Caco-2 (cell line): ENCODE measurements at regions not wholly inside any gene's neighbourhood (a gene's known extent, or its start where the extent isn't known, plus 50 kb on each side); places are given as distances from the start of the nearest gene placed in this dataset.

ENCODE experiments used
- BruUV-seq: library from RNA; stranded (reverse); fragments of 400-500 nt; replicated peaks from 2 replicates; lab custom pipeline; 2021; lab: Mats Ljungman, UMichigan
- CTCF ChIA-PET: fragments of 300-600 bp; sonication (Branson Sonifier 250); formaldehyde crosslinking; loops from one replicate; lab custom pipeline; 2022; ENCODE audit warnings: antibody characterized with exemption; lab: Charles Lee
- POLR2A ChIA-PET: fragments of 300-600 bp; sonication (Branson Sonifier 250); formaldehyde crosslinking; loops from one replicate; lab custom pipeline; 2022; ENCODE audit warnings: antibody characterized with exemption; lab: Charles Lee
- DNase-seq, 2 experiments: peaks; one replicate each; pipeline versions ENCODE4 v3.0.0 to v3.0.0-alpha.2; 2020 to 2022
- H3K27me3 ChIP-seq: replicated peaks from 2 replicates; pipeline ENCODE4 v1.6.0; 2011; ENCODE audit warnings: low read length; ENCODE audit not compliant: control insufficient read depth, insufficient read depth
- H3K36me3 ChIP-seq: 2 replicates; pipeline ENCODE4 v1.5.1; 2011; ENCODE audit warnings: low read length; ENCODE audit not compliant: control insufficient read depth, insufficient read depth
- H3K4me1 ChIP-seq: fragments of 250-450 bp; sonication (Bioruptor Pico); 2 replicates; pipeline ENCODE4 v1.5.1; 2020; ENCODE audit warnings: mild to moderate bottlenecking
- H3K4me3 ChIP-seq: 2 replicates; pipeline ENCODE4 v1.5.1; 2011; ENCODE audit warnings: low read depth, mild to moderate bottlenecking, control low read depth, low read length
- H3K9me3 ChIP-seq: fragments of 250-450 bp; sonication (Bioruptor Pico); 2 replicates; pipeline ENCODE4 v1.5.1; 2020; ENCODE audit warnings: mild to moderate bottlenecking, moderate library complexity
- H3K27ac Mint-ChIP-seq: one replicate; pipeline ENCODE4 v1.8.0; 2022; ENCODE audit warnings: mixed read lengths; ENCODE audit not compliant: unreplicated experiment
- H3K27me3 Mint-ChIP-seq: one replicate; pipeline ENCODE4 v1.8.0; 2022; ENCODE audit warnings: mixed read lengths; ENCODE audit not compliant: insufficient read depth, unreplicated experiment
- H3K36me3 Mint-ChIP-seq: one replicate; pipeline ENCODE4 v1.8.0; 2022; ENCODE audit warnings: mild to moderate bottlenecking, mixed read lengths; ENCODE audit not compliant: insufficient read depth, unreplicated experiment
- H3K4me1 Mint-ChIP-seq: one replicate; pipeline ENCODE4 v1.8.0; 2022; ENCODE audit warnings: low read depth, mixed read lengths; ENCODE audit not compliant: unreplicated experiment
- H3K4me3 Mint-ChIP-seq: one replicate; pipeline ENCODE4 v1.8.0; 2022; ENCODE audit warnings: mild to moderate bottlenecking, moderate library complexity, mixed read lengths; ENCODE audit not compliant: unreplicated experiment
- H3K9me3 Mint-ChIP-seq: one replicate; pipeline ENCODE4 v1.8.0; 2022; ENCODE audit warnings: mixed read lengths; ENCODE audit not compliant: unreplicated experiment
- CTCF ChIP-seq, 2 experiments: fragments of 200-600 bp in 1 of 2; IDR thresholded peaks; 1 replicate in 1 of 2; 2 replicates in 1 of 2; pipeline versions ENCODE4 v1.5.1 to v1.8.0; 2011 to 2022; ENCODE audit warnings: antibody characterized with exemption in 1 of 2, control low read depth in 1 of 2, inconsistent platforms in 1 of 2, low read depth in 1 of 2, low read length in 1 of 2, mild to moderate bottlenecking in 1 of 2, moderate library complexity in 1 of 2; ENCODE audit not compliant: insufficient read depth in 1 of 2, severe bottlenecking in 1 of 2, unreplicated experiment in 1 of 2
- intact Hi-C: fragments of 100-400 bp; cut with micrococcal nuclease; formaldehyde crosslinking; loops from one replicate; pipeline ENCODE4 v1.10.0; 2022; ENCODE audit not compliant: unreplicated experiment

GRCh38 chr5:74919041-74919440 lies 52.9 kb upstream of the FAM169A start:
- H3K36me3 Mint-ChIP-seq: peaks cover 6% of the 10 kb centered on the region
- no peak overlapping the region for H3K27ac Mint-ChIP-seq
- DNase-seq: no peak
- peaks cover 22% of the 10 kb centered on the region for H3K9me3 Mint-ChIP-seq
- intact Hi-C loops: no loop called here
- no peak for TF ChIP-seq CTCF (IDR thresholded peaks at IDR 0.05; ENCODE audit: insufficient read depth in 1 of 2, low read depth in 1 of 2, low read length in 1 of 2, severe bottlenecking in 1 of 2, unreplicated experiment in 1 of 2)
- H3K27me3 ChIP-seq: no peaks in the 10 kb centered on the region
- H3K27me3 Mint-ChIP-seq: no peaks in the 10 kb centered on the region
- H3K4me3 ChIP-seq: no peak overlapping the region
- H3K4me3 Mint-ChIP-seq: no peak overlapping the region
- ChIA-PET CTCF (no interaction called here), POLR2A (no interaction called here)
- peaks cover 10% of the 10 kb centered on the region for H3K4me1 ChIP-seq
- peaks cover 12% of the 10 kb centered on the region for H3K9me3 ChIP-seq
- H3K36me3 ChIP-seq: no peaks in the 10 kb centered on the region; the same call in 1 of the 2 replicates
- no TSS peak for BruUV-seq
- H3K4me1 Mint-ChIP-seq: peaks cover 25% of the 10 kb centered on the region

GRCh38 chr5:74918232-74918669 lies 52.1 kb upstream of the FAM169A start:
- no TSS peak for BruUV-seq
- no peaks in the 10 kb centered on the region for H3K27me3 Mint-ChIP-seq
- intact Hi-C loops: no loop called here
- Histone ChIP-seq H3K4me1 (peaks cover 10% of the 10 kb centered on the region), H3K9me3 (peaks cover 9% of the 10 kb centered on the region), H3K27me3 (no peaks in the 10 kb centered on the region), H3K4me3 (no peak overlapping the region), H3K36me3 (no peaks in the 10 kb centered on the region; the same call in 1 of the 2 replicates)
- no peak overlapping the region for H3K4me3 Mint-ChIP-seq
- CTCF ChIA-PET: no interaction called here
- no peak overlapping the region for H3K27ac Mint-ChIP-seq
- no peak for TF ChIP-seq CTCF (IDR thresholded peaks at IDR 0.05; ENCODE audit: insufficient read depth in 1 of 2, low read depth in 1 of 2, low read length in 1 of 2, severe bottlenecking in 1 of 2, unreplicated experiment in 1 of 2)
- H3K9me3 Mint-ChIP-seq: peaks cover 22% of the 10 kb centered on the region
- H3K4me1 Mint-ChIP-seq: peaks cover 25% of the 10 kb centered on the region
- DNase-seq: no peak
- H3K36me3 Mint-ChIP-seq: peaks cover 6% of the 10 kb centered on the region
- POLR2A ChIA-PET: no interaction called here

- TF ChIP-seq CTCF (IDR thresholded peaks at IDR 0.05; ENCODE audit: insufficient read depth in 1 of 2, low read depth in 1 of 2, low read length in 1 of 2, severe bottlenecking in 1 of 2, unreplicated experiment in 1 of 2): no peak
- Histone ChIP-seq H3K4me3 (no peak overlapping the region), H3K27me3 (no peaks in the 10 kb centered on the region), H3K36me3 (no peaks in the 10 kb centered on the region; the same call in 1 of the 2 replicates), H3K9me3 (peaks cover 9% of the 10 kb centered on the region), H3K4me1 (peaks cover 10% of the 10 kb centered on the region)
- BruUV-seq: no TSS peak
- Mint-ChIP-seq H3K4me3 (peak overlapping the region; percentile 1), H3K27me3 (no peaks in the 10 kb centered on the region), H3K4me1 (peaks cover 25% of the 10 kb centered on the region), H3K36me3 (peaks cover 6% of the 10 kb centered on the region), H3K27ac (peak overlapping the region; percentile 2), H3K9me3 (peaks cover 18% of the 10 kb centered on the region)
- peak; percentile 76 to 80 for DNase-seq
- ChIA-PET POLR2A (no interaction called here), CTCF (no interaction called here)
- intact Hi-C loops: loop anchor here (2.0 kb wide), 1 partner anchor 38 kb away; no protein-coding TSS in a partner anchor
These were observed 50.9 kb upstream of the FAM169A start for GRCh38 chr5:74916831-74917710.
